HG03520 (cell line): ENCODE measurements at regions not wholly inside any gene's neighbourhood (a gene's known extent, or its start where the extent isn't known, plus 50 kb on each side); places are given as distances from the start of the nearest gene placed in this dataset.

Experiments used
- ATAC-seq: cut with Tn5 transposase; IDR thresholded peaks from one replicate; pipeline ENCODE4 v1.9.1; 2021; ENCODE audit warnings: mild to moderate bottlenecking, moderate library complexity; ENCODE audit not compliant: unreplicated experiment

DNA sequence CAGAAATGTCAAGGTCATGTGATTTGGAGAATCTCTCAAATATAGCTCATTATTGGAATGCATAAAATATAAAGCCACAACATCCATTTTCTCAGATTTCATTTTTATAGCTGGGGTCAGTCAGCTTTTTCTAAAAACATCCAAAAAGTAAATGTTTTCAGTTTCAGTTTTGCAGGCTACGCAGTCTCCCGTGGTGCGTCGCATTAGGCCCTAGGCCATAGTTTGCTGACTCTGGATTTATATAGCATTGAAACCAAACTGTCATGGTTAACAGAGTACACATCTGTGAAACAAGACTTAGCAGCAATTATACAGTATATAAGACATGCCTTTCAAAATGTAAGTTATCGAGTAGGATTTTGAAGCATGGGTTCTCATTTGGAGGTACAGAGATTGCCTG, 140.0 kb downstream of the IRS2 start:
- peak; percentile 67 for ATAC-seq

GRCh38 chr13:109645831-109646230, 140.6 kb downstream of the IRS2 start:
- no peak for ATAC-seq

- ATAC-seq, result no peak
Observed at GRCh38 chr13:109644956-109645355, 141.4 kb downstream of the IRS2 start.

DNA sequence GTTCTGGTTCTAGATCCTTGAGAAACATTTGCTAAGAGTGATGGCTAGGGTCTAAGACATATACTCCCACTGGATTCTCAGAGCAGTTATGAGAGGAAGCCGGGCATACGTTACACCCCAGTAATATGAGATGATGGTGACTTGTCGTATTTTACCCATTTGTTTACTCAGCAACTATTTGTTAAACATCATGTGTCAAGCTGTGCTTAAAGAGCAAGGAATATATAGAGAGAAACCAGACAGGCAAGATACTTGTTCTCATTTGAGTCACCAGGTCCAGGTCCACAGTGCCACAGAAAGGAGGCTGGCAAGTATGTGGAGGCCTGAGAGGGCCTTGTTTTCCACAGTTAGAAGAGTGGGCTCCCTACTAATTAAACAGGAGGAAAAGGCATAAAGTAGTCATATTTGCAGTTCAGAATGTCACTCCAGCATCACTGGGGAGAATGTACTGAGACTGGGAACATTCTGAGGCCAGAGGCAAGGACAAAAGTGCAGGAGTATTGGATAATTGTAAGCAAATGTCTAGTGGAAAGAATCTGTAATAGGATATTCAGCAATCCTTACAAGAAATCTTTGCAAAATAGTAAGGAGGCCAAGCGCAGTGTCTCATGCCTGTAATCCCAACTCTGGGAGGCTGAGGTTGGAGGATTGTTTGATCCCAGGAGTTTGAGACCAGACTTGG, 142.2 kb downstream of the IRS2 start:
- ATAC-seq, result no peak

DNA sequence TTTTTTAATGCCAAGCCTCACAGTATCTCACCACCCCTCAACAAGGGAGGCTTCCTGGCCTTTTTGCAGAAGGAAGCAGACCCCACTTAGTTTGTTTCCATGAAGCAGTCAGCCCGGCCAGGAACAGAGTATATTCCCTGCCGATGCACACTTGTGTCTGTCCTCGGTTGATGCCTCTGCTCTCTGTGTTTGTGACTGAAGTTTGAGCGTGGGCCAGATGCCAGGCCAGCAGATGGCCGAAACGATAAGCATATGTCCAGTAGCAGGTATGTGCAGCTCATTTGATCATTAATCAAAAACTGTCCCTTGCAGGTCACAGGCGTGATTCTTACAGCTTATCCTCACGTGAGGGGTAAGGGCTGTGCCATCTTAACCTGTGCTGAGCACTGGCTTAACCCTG, 144.0 kb downstream of the IRS2 start:
- no peak for ATAC-seq

DNA sequence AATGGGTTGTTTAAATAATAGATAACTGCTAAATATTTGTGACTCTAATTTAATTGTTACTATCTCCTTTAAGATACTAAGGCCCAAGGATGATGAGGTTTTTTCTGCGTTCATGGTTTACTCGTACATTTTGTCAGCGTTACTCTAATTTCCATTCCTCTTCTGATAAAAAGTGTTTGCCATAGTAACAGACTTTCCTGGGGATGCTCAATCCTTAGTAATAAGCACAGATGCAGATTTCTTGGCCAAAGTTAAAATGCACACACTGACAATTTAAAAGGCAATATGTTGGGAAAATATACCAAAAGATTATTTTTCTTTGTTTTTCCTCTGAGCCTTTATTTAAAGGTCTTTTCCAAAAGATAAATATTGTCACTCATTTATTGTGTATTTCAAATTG, 149.6 kb downstream of the IRS2 start:
- ATAC-seq, result no peak

DNA sequence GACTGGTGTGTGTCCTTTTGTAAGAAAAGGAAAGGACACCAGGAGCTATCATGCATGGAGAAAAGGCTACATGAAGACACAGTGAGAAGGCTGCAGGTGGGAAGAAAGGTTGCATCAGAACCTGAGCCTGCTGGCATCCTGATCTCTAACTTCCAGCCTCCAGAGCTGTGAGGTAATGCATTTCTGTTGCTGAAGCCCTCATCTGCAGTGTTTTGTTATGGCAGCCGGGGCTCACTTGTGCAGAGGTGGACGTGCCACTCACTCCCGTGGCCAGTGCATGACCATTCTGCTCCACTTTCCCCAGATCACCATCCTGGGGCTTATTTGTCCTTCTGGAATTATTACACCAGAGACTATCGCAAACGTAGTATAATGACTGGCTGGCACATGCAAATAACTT, 155.3 kb downstream of the IRS2 start:
- ATAC-seq, result no peak

DNA sequence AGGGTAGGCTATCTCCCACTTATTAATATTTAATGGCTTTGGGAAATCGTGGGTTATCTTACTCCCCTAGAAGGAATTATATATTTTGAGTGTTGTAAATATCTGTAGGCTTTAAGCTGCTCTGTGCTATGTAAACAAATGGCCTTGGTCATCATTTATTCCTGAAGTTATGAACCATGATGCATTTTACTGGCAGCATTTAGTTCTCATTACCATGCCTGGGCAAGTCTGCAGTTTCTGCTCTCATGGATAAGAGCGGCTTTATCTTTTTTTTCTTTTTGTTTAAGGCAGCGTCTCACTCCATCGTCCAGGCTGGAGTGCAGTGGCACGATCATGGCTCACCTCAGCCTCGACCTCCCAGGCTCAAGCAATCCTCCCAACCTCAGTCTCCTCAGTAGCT, 156.1 kb downstream of the IRS2 start:
- ATAC-seq, result no peak

- ATAC-seq, result no peak
Observed at GRCh38 chr13:109629737-109630136, 156.6 kb downstream of the IRS2 start.

DNA sequence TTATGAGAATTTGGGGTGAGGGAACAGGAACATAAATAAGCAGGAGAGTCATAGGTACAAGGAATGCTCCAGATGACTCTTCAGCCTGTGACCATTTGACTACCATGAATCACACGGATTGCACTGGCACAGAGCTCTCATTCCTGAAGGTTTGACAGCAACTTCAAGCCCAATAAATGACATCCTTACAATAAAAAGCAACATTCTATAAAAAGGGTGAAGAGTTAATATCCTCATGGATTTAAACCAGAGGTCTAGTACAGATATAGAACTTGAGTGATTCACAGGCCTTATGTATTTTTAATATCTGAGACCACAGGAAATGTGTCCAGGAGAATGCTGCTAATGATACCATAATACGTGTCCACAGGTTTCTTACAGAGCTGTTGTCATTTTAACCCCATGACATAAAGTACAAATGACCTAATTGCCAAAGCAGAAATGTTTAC, 158.1 kb downstream of the IRS2 start:
- ATAC-seq, result no peak

- no peak for ATAC-seq
Observed at GRCh38 chr13:109627649-109628048, 158.7 kb downstream of the IRS2 start.

DNA sequence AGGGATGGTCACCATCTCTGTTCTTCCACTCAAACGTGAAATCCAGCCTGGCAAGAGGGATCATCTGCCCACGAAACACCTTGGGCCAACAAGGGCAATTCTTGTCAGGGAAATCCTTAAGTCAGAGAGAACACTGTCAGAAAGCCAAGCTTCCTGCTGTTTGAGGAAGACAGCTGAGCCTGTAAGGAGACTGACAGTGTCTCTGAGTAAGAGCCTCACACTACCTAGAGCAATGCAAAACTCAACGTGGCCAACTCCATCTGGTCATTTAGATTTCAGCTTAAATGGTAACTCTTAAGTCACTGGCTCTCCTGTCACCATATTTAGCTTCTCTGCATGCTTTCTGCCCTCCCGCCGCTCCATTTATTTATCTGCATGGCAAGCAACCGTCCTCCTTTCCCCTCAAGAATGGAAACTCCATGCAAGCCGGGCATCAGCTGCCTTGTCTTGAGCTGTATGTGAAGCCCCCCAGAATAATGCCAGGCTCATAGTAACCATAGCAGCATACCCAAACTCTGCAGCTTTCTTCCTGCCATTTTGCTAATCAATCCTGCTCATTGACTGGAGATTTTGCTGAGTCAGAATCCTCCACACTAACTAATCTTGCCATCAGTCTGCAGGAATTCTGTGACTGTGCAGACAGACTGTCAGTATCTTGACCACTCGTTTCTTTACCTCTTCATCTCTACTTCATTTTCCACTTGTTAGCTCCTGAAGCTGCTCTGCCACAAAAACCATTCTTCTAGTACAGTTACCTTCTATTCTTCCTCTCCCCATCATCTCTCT, 159.8 kb downstream of the IRS2 start:
- ATAC-seq, result no peak

DNA sequence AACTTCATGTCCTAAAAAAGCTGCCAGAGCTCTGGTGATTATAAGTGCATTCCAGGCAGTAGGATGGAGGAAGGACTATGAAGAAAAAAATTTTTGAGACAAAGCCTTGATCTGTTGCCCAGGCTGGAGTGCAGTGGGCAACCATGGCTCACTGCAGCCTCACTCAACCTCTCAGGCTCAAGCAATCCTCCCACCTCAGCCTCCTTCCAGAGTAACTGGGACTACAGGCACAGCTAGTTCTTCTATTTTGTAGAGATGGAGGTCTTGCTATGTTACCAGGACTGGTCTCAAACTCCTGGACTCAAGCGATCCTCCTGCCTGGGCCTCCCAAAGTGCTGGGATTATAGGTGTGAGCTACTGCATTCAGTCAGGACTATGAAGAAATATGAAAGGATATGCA, 161.2 kb downstream of the IRS2 start:
- ATAC-seq, result no peak

GRCh38 chr13:109622006-109622405, 164.4 kb downstream of the IRS2 start:
- no peak for ATAC-seq

DNA sequence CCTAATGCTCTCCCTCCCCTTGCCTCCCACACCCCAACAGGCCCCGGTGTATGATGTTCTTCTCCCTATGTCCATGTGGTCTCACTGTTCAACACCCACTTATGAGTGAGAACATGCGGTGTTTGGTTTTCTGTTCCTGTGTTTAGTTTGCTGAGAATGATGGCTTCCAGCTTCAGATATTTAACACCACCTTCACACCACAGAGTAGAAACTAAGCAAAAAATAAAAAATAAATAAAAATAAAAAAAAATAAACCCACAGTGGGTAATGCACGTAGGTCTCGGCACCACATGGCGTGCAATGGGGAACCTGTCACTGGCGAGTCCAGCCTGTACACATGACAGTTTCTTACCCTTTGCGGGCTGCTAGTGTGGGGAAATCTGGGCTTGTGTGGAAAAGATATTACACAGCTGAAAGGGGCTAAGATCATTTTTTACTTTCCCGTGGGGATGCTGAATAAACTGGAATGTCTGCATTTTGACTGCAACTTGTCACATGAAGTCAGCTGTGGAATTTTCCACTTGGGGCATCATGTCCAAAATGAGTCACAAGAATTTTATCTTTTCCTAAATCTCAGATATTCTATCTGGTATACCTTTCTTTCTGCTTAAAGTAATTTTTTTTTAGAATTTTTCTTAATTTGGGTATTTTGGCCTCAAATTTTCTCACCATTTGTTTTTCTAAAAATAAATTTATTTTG, 170.5 kb downstream of the IRS2 start:
- ATAC-seq, result no peak

DNA sequence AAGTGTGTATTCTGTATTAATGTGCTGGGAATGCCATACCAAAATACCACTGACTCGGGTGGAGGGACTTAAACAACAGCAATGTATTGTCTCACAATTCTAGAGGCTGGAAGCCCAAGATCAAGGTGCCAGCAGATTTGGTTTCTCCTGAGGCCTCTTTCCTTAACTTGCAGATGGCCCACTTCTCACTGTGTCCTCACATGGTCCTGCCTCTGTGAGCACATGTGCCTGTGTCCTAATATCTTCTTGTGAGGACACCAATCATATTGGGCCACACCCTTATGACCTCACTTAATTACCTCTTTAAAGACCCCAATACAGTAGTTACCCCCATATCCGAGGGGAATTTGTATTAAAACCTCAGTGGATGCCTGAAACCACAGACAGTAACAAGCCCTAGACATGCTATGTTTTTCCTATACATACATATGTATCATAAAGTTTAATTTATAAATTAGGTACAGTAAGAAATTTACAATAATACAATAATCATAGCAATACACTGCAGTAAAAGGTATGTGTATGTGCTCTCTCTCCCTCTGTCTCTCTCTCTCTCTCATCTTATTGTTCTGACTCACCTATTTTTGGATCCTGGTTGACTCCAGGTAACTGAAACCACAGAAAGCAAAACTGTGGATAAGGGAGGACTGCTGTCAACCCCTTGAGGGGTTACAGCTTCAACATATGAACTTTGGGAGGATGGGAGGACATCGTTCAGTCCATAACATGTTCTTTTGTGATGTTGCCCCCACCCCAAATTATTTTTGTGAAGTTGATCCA, 174.3 kb downstream of the IRS2 start:
- no peak for ATAC-seq

DNA sequence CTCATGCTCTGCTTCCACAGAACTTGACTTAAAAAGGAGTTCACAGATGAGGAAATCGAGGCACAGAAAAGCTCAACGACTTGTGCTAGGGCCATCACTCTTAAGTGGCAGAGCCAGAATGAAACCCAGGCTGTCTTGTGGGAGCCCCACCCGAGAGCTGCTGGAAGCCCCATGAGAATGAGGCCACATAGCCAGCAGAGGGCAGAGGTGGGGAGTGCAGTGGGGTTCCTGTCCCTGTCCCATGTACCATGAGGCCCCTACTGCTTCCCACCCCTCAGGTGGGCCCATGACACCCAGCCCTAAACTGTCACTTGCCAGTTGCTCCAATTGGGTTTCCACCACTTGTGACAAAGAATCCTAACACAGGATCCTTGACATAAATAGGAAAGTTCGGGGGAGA, 175.9 kb downstream of the IRS2 start:
- ATAC-seq, result no peak

- no peak for ATAC-seq
Observed at GRCh38 chr13:109608503-109608902, 177.9 kb downstream of the IRS2 start.

DNA sequence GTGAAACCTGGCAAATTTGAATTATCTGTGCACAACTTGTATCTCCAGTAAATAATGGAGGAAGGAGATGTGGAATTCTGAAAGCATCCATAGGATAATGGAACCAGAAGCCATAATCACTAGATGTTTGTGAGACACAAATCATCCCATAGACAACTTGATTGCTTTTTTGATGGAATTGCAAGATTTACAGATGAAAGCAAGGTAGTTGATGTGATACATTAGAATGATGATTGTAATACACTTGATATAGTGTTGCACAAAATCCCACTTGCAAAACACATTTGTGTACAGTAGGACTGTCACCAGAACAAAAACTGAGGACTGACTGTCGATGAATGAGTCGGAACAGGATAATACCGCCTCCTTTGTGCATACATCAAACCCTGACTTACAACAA, 178.3 kb downstream of the IRS2 start:
- no peak for ATAC-seq

DNA sequence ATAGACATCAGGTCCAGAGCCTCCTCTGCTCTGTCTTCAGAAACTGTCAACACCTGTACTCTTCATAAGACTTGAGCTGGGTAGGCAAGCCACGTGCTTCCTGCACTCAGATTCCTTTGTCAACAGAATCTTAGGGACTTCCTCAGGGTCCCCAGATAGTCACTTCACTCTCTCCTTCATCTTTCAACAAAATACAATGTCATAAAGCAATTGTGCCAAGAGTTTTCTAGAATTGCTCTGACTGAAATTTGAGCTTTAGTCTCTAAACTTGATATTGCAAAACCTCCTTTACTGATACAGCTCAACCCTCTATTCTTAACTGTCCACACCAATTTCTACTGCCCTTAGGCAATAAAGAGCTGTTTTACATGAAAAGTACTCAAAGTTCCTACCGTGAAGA, 179.9 kb downstream of the IRS2 start:
- ATAC-seq, result no peak

DNA sequence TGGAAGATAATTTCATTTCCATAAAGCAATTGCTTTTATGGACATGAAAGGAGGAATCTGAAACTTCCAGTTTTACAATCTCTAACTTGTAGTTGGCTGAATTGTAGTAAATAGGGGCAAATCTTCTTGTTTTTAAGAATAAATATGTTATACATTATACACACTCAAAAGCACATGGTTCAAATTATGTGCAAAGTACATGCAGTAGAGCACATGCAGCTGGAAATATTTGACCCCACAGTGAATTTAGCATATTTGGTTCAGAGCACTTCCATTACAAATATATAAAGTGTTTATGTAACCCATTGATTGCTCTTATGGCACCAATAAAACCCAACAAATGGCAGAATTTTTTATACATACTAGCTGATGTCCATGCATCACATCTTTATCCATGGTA, 180.5 kb downstream of the IRS2 start:
- no peak for ATAC-seq
